ENCODE measurements at regions not wholly inside any gene's neighbourhood (a gene's known extent, or its start where the extent isn't known, plus 50 kb on each side); places are given as distances from the start of the nearest gene placed in this dataset.

GRCh38 chr14:105853907-105854599 lies 327.7 kb downstream of the TMEM121 start:
- Histone ChIP-seq H3K9ac (replicated peaks in 1 of 4; ENCODE audit: extremely low read depth in 1 of 4, low read depth in 3 of 4, low read length in 3 of 4) (no peak overlapping the region), H2BK15ac (ENCODE audit: low read length) (no peak overlapping the region), H3K18ac (ENCODE audit: extremely low read depth, low read length) (no peak overlapping the region), H3K27ac (ENCODE audit: low read depth, low read length) (no peak overlapping the region), H2BK5ac (ENCODE audit: low read depth, low read length) (no peak overlapping the region), H2BK120ac (replicated peaks; ENCODE audit: low read depth, low read length) (no peak overlapping the region), H3K4me3 (ENCODE audit: extremely low read depth in 1 of 4, insufficient read depth in 2 of 4, low read depth in 3 of 4, low read length in 4 of 4) (no peak overlapping the region), H3K4me1 (replicated peaks in 1 of 4; ENCODE audit: control insufficient read depth in 3 of 4, insufficient read depth in 4 of 4, low read length in 3 of 4) (no peaks in the 10 kb centered on the region), H4K8ac (ENCODE audit: extremely low read depth, insufficient read depth, low read length) (no peak overlapping the region), H2AFZ (ENCODE audit: low read length) (no peak overlapping the region), H3K9me3 (ENCODE audit: insufficient read depth in 2 of 2, low read depth in 1 of 2, low read length in 1 of 2) (peaks cover 72 to 99% of the 10 kb centered on the region in 2 experiments), H2AK5ac (ENCODE audit: low read depth, low read length) (no peak overlapping the region), H3K4ac (replicated peaks; ENCODE audit: insufficient read length, low read depth, low read length) (no peak overlapping the region), H3K27me3 (replicated peaks in 1 of 4; ENCODE audit: control insufficient read depth in 3 of 4, extremely low read depth in 1 of 4, insufficient read depth in 3 of 4, low read length in 3 of 4) (no peaks in the 10 kb centered on the region; a peak in 2 of 7 replicates), H3K36me3 (ENCODE audit: control insufficient read depth in 2 of 4, insufficient read depth in 4 of 4, low read length in 3 of 4) (peaks cover 0 to 6% (median 0%) of the 10 kb centered on the region in 4 experiments; a peak in 2 of 8 replicates), H3K79me1 (ENCODE audit: low read depth, low read length) (no peaks in the 10 kb centered on the region), H4K5ac (ENCODE audit: insufficient read length, low read depth, low read length) (no peak overlapping the region), H2BK20ac (ENCODE audit: low read length) (no peak overlapping the region), H3K23ac (ENCODE audit: insufficient read length) (no peak overlapping the region), H3K79me2 (ENCODE audit: control insufficient read depth in 1 of 2, insufficient read depth in 2 of 2, low read length in 2 of 2) (no peaks in the 10 kb centered on the region), H3K56ac (replicated peaks; ENCODE audit: insufficient read length, low read depth, low read length) (no peak overlapping the region), H3K14ac (ENCODE audit: insufficient read length) (no peak overlapping the region), H2BK12ac (ENCODE audit: low read depth, low read length) (no peak overlapping the region), H3K23me2 (ENCODE audit: low read depth, low read length) (no peaks in the 10 kb centered on the region), H4K20me1 (replicated peaks in 1 of 2; ENCODE audit: control insufficient read depth in 1 of 2, insufficient read depth in 2 of 2, low read length in 2 of 2) (peaks cover 0 to 2% of the 10 kb centered on the region in 2 experiments), H3K4me2 (ENCODE audit: insufficient read depth in 1 of 2, low read depth in 2 of 2, low read length in 2 of 2) (no peak overlapping the region), H4K91ac (replicated peaks; ENCODE audit: insufficient read length, low read length) (no peak overlapping the region)
- FAIRE-seq (no peak), DNase-seq (ENCODE audit: low read depth in 1 of 2, low spot score in 2 of 2) (no peak)
- WGBS, 2 experiments (ENCODE audit: extremely low coverage in 1 of 2, insufficient coverage in 1 of 2, insufficient read length in 1 of 2, insufficient replicate concordance in 2 of 2, low coverage in 1 of 2, low lambda C conversion rate in 2 of 2, missing lambda C conversion rate in 1 of 2) = 82% methylated on average over 25 of the region's 25 CpGs; no CpG with 5 or more reads in 1 of the 2 experiments
- ChIA-PET CTCF (ENCODE audit: partially characterized antibody) (no interaction called here), POLR2A (ENCODE audit: partially characterized antibody) (no interaction called here)
- TF ChIP-seq CHD1 (IDR thresholded peaks at IDR 0.05; ENCODE audit: low read depth, low read length) = no peak
- no peak for TF ChIP-seq ATF3 (IDR thresholded peaks at IDR 0.05; ENCODE audit: insufficient read depth, low read depth, low read length)
- no peak for TF ChIP-seq USF2 (IDR thresholded peaks at IDR 0.05; ENCODE audit: low read length)
- no peak for TF ChIP-seq ATF2 (IDR thresholded peaks at IDR 0.05; ENCODE audit: low read length)
- no peak for TF ChIP-seq CBX8 (IDR thresholded peaks at IDR 0.05; ENCODE audit: borderline replicate concordance, low read depth, low read length)
- no peak for TF ChIP-seq JUN (IDR thresholded peaks at IDR 0.05; ENCODE audit: low read depth, low read length)

All from H1 (cell line).